Raji (cell line): ENCODE measurements at regions not wholly inside any gene's neighbourhood (a gene's known extent, or its start where the extent isn't known, plus 50 kb on each side); places are given as distances from the start of the nearest gene placed in this dataset.

Experiments
- POLR2A ChIP-seq: IDR thresholded peaks from 2 replicates; pipeline ENCODE4 v1.6.1; 2011; ENCODE audit warnings: low read depth, low read length, control low read depth; ENCODE audit not compliant: insufficient read depth

DNA sequence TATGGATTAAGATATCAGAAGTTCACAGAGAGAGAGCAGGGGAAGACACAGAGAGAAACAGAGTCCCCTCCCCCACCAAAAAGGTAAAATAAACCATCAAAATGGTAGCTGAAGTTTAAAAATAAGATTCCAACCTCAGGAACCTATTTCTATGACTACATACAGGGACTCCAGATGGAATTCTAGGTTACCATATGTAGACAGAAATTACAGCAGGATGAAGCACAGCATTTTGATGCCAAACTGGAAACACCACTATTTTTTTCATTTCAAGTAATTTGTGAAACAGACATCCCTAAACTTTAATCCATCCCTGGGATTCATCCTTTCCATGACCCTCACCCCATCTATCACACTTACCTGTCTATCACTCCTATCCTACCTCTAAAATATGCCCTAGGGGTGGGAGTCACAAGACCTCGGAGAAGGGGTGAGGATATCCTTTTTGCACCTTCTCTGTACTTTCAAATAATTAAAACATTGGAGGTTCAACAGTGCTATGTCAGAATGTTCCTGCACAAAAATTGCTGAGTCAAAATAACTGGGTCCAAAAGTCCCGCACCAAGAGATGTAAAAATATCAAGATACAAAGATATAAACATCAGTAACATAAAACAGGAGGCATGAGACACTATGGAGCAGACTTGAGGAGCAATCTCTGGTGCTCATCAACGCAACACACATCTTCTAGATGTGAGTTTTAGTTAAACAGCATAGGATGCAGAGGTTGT lies 344.5 kb upstream of the RASGEF1B start:
- no peak for TF ChIP-seq POLR2A

DNA sequence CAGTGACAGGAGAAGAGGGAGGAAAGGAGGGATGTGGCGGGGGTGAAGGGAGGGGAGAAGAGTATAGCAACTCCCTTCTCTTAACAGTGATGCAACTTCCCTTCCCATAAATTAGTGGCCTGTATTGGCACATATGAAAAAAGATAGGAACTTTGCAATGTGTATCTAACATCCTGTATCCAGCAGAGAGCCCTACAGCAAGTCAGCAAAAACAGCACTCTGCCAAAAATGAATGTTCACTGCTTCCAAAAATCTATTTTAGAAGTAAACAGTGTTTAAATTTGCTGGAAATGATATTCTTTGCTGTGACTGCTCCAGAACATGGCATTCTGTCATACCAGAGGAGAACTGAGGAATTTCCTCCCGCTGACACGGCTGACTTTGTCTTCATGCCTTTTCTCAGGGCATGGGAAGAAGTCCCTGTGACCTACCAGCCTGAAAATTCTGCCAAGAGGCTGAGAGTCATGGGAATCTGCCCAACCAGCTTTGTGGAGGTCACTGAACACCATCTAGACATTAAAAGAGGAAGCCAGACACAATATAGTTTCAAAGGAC lies 343.4 kb upstream of the RASGEF1B start:
- TF ChIP-seq POLR2A = no peak

DNA sequence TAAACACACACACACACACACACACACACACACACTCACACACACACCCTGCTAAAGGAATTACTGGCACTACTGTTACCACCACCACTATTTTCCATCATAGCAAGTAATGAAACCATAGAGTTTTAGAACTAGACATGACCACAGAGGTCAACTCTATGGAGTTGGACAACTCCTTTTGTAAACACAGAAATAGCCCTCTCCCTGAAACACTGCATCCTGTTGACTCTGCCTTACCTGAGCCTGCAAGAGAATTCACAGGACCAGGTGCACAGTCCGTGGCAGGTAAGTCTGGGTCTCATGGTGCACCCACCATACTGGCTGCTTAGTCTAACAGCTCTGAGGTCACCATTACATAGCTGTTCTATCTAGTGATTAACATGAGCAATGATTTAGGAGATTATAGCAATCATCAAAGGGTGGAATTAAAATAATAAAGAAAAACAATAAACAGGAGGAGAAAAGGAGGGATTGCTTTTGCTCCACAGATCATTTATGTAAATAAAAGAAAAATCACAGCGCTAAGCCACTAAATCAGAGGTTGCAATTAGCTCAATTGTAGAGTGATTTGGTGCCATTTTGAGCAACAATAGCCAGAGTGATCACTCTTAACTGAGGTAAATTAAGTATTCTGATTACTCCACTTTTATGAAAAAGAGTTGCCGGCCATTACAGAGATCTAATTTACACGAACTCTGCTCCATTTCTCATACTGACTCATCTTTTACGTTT lies 340.0 kb upstream of the RASGEF1B start:
- TF ChIP-seq POLR2A = no peak

DNA sequence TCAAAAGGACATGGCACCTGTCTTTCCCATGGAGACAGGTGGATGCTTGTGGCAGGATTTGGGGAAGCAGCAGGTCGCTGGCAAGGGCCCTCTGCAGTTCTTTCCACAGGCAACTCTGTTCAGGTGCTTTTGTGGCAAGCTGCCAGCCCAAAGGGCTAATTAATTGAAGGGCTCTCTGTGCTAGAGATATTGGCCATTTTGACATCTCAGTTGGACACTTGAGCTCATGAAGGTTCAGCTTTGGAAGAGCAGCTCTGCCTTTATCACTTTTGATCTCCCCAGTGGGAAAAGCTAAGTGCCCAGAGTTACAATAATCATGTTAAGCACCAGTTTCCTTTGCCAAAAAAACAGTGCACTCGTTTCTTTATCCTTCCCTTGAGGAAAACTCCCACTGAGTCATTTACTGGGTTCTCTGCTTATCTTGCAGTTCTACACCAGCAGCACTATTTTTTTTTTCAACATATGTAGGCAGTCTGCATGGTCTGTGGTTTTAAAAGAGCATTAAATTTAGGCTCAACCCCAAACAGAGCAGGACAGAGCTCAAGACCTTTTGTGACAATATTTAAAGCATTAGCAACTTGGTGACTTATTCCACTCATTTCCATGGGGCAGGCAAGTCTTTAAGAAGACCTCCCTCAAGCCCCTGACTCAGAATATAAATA lies 336.4 kb upstream of the RASGEF1B start:
- TF ChIP-seq POLR2A = no peak

- TF ChIP-seq POLR2A = no peak
Measured at GRCh38 chr4:81807386-81807785, 335.7 kb upstream of the RASGEF1B start.

GRCh38 chr4:81806485-81806884 lies 334.8 kb upstream of the RASGEF1B start:
- TF ChIP-seq POLR2A = no peak

DNA sequence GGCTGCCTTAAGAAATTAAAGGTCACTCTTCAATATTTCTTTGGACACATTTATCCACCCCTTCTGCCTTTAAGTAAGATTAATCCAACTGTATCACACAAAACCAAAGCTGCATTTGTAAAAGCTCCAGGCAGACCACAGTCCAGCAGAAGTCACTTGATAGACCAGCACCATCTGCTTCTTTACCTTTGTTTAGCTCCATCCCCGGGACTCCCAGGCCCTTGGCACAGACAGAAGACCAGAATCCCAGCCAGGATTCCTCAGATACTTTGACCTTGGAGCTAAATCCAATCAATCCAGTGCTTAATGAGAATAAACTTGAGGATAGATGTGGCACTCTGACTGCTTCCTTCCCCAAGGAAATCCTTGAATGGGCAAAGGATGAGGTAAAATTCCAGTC lies 333.1 kb upstream of the RASGEF1B start:
- no peak for TF ChIP-seq POLR2A

DNA sequence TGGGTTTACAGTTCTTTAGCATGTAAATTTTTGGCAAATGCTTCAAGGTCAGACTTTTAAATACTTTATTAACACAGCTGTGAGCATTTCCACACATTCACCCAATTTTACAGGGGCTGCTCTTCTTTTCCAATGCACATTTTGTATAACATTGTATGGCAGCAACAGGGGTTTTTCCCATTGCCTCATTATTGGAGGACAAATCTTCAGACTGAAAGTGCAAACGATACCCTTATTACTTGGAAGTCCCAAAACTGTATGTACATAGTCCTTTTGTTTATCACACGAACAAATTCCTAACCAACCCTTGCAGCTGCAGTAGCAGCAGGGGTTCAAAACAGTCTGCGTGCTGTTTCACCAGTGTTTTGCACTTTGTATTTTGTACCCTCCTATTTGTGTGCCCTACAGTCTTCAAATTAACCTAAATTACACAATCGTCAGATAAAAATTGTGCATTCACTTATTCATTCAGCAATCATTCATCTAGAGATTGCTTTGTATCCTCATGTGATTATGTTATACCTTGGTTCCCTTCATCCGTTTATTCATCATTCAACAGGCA lies 330.7 kb upstream of the RASGEF1B start:
- TF ChIP-seq POLR2A = no peak

- no peak for TF ChIP-seq POLR2A
Measured at GRCh38 chr4:81799371-81799770, 327.7 kb upstream of the RASGEF1B start.

DNA sequence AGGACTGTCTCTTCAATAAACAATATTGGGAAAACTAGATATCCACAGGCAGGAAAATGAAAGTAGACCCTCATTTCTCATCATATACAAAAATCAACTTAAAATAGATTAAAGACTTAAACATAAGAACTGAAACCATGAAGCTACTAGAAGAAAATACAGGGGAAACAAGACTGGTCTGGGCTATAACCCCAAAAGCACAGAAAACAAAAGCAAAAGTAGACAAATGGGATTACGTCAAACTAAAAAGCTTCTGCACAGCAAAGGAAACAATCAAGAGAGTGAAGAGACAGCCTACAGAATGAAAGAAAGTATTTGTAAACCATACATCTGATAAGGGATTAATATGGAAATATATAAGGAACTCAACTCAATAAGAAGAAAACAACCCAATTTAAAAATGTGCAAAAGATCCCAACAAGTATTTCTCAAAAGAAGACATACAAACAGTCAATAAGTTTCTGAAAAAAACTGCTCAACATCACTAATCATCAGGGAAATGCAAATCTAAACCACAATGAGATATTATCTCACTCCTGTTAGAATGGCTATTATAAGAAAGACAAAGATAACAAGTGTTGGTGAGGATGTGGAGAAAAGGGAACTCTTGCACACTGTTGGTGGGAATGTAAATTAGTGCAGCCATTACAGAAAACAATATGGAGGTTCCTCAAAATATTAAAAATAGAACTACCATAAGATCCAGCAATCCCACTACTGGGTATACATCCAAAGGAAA lies 325.3 kb upstream of the RASGEF1B start:
- no peak for TF ChIP-seq POLR2A

GRCh38 chr4:81792521-81792920 lies 320.8 kb upstream of the RASGEF1B start:
- no peak for TF ChIP-seq POLR2A

DNA sequence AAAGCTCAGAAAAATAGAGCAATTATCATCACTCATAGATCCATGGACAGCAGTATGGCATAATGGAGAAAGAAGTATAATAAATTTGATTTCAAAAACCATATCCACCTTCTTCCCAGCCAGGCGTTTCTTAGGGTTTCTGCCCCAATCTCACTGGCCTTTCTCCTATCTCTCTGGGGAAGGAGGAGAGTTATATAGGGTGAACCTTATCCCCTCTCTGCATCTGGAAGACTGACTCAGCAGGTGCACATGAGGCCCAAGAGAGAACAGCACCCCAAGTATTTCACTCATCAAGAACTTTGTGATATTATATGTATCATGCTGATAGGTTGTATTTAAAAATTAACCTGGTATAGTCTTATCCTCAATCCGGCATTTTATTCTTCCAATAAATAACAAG lies 318.8 kb upstream of the RASGEF1B start:
- TF ChIP-seq POLR2A = no peak

- TF ChIP-seq POLR2A = no peak
Measured at GRCh38 chr4:81789741-81790399, 318.2 kb upstream of the RASGEF1B start.

- TF ChIP-seq POLR2A = no peak
Measured at GRCh38 chr4:81789158-81789557, 317.5 kb upstream of the RASGEF1B start.
